GM23338 (cell line): ENCODE measurements at regions not wholly inside any gene's neighbourhood (a gene's known extent, or its start where the extent isn't known, plus 50 kb on each side); places are given as distances from the start of the nearest gene placed in this dataset.

ENCODE experiments used
- ATAC-seq: fragments of 200-7000 bp; cut with Tn5 transposase; 3 replicates; pipeline ENCODE4 v1.9.1; 2020
- DNase-seq: peaks from one replicate; pipeline ENCODE4 v3.0.0-alpha.2; 2015; ENCODE audit warnings: low spot score
- H2AFZ ChIP-seq: fragments of 200-600 bp; sonication (generic); 2 replicates; pipeline ENCODE4 v1.8.0; 2016; ENCODE audit warnings: antibody characterized with exemption, mild to moderate bottlenecking, moderate library complexity
- H3F3A ChIP-seq: fragments of 200-600 bp; sonication (generic); replicated peaks from 2 replicates; pipeline ENCODE4 v1.8.0; 2017; ENCODE audit warnings: antibody characterized with exemption, mixed run types, low read depth
- H3K27ac ChIP-seq: fragments of 200-600 bp; sonication (generic); 2 replicates; pipeline ENCODE4 v1.6.1; 2016; ENCODE audit warnings: low read depth
- H3K27me3 ChIP-seq: fragments of 200-600 bp; sonication (generic); 2 replicates; pipeline ENCODE4 v1.8.0; 2016; ENCODE audit warnings: mild to moderate bottlenecking, mixed run types, moderate library complexity; ENCODE audit not compliant: insufficient read depth
- H3K36me3 ChIP-seq: fragments of 200-600 bp; sonication (generic); 2 replicates; pipeline ENCODE4 v1.8.0; 2016; ENCODE audit warnings: mild to moderate bottlenecking; ENCODE audit not compliant: insufficient read depth
- H3K4me1 ChIP-seq: fragments of 200-600 bp; sonication (generic); 2 replicates; pipeline ENCODE4 v1.8.0; 2016; ENCODE audit warnings: mild to moderate bottlenecking, moderate library complexity; ENCODE audit not compliant: insufficient read depth
- H3K4me2 ChIP-seq: fragments of 200-600 bp; sonication (generic); 2 replicates; pipeline ENCODE4 v1.7.1; 2017; ENCODE audit warnings: mixed run types
- H3K4me3 ChIP-seq: fragments of 200-600 bp; sonication (generic); 2 replicates; pipeline ENCODE4 v1.6.1; 2016; ENCODE audit warnings: mixed run types
- H3K79me2 ChIP-seq: fragments of 200-600 bp; sonication (generic); replicated peaks from 2 replicates; pipeline ENCODE4 v1.8.0; 2017; ENCODE audit warnings: mild to moderate bottlenecking; ENCODE audit not compliant: insufficient read depth
- H3K9me2 ChIP-seq: fragments of 200-600 bp; sonication (generic); 2 replicates; pipeline ENCODE4 v1.8.0; 2017; ENCODE audit not compliant: insufficient read depth
- H4K20me1 ChIP-seq: fragments of 200-600 bp; sonication (generic); replicated peaks from 2 replicates; pipeline ENCODE4 v1.8.0; 2017; ENCODE audit warnings: mild to moderate bottlenecking; ENCODE audit not compliant: insufficient read depth
- H3K27ac Mint-ChIP-seq: 2 replicates; pipeline ENCODE4 v1.8.0; 2020; ENCODE audit warnings: inconsistent platforms, mild to moderate bottlenecking, moderate library complexity, mixed read lengths
- H3K27me3 Mint-ChIP-seq: 3 replicates; pipeline ENCODE4 v1.8.0; 2022; ENCODE audit warnings: low read depth, mild to moderate bottlenecking, moderate library complexity, mixed read lengths, inconsistent platforms; ENCODE audit not compliant: insufficient read depth, poor library complexity
- H3K36me3 Mint-ChIP-seq: 3 replicates; pipeline ENCODE4 v1.8.0; 2021; ENCODE audit warnings: low read depth, mild to moderate bottlenecking, inconsistent platforms, moderate library complexity, mixed read lengths
- H3K4me1 Mint-ChIP-seq: 3 replicates; pipeline ENCODE4 v1.8.0; 2020; ENCODE audit warnings: mild to moderate bottlenecking, inconsistent platforms, mixed read lengths
- H3K4me3 Mint-ChIP-seq: 3 replicates; pipeline ENCODE4 v1.8.0; 2021; ENCODE audit warnings: moderate library complexity, mild to moderate bottlenecking, inconsistent platforms, mixed read lengths
- H3K9me3 Mint-ChIP-seq: 3 replicates; pipeline ENCODE4 v1.8.0; 2020; ENCODE audit warnings: moderate library complexity, mild to moderate bottlenecking, inconsistent platforms, mixed read lengths
- CTCF ChIP-seq, 2 experiments: fragments of 200-600 bp in 1 of 2; sonication (generic) in 1 of 2; conservative IDR thresholded peaks; 2 replicates each; pipeline versions ENCODE4 v1.5.1 to v1.6.1; 2016 to 2017; ENCODE audit warnings: antibody characterized with exemption in 2 of 2, low read depth in 2 of 2, mild to moderate bottlenecking in 2 of 2, moderate library complexity in 1 of 2
- ETS1 ChIP-seq: IDR thresholded peaks from 2 replicates; pipeline ENCODE4 v1.6.1; 2016; ENCODE audit warnings: antibody characterized with exemption
- EZH2 ChIP-seq: fragments of 200-600 bp; sonication (generic); IDR thresholded peaks from one replicate; pipeline ENCODE4 v1.8.0; 2017; ENCODE audit warnings: antibody characterized with exemption, mild to moderate bottlenecking, low read depth; ENCODE audit not compliant: unreplicated experiment
- EZH2phosphoT487 ChIP-seq: fragments of 200-600 bp; sonication (generic); IDR thresholded peaks from one replicate; pipeline ENCODE4 v1.8.1; 2018; ENCODE audit warnings: antibody characterized with exemption; ENCODE audit not compliant: unreplicated experiment
- JUNB ChIP-seq: IDR thresholded peaks from one replicate; pipeline ENCODE4 v1.6.1; 2016; ENCODE audit warnings: antibody characterized with exemption; ENCODE audit not compliant: unreplicated experiment
- POLR2AphosphoS5 ChIP-seq: IDR thresholded peaks from 2 replicates; pipeline ENCODE4 v1.6.1; 2016; ENCODE audit warnings: antibody characterized with exemption, low read depth
- REST ChIP-seq: IDR thresholded peaks from one replicate; pipeline ENCODE4 v1.6.1; 2018; ENCODE audit warnings: antibody characterized with exemption; ENCODE audit not compliant: unreplicated experiment
- STAT1 ChIP-seq: IDR thresholded peaks from one replicate; pipeline ENCODE4 v1.6.1; 2016; ENCODE audit warnings: antibody characterized with exemption; ENCODE audit not compliant: unreplicated experiment
- ZNF114 ChIP-seq: fragments of 250-450 bp; sonication (Bioruptor Pico); IDR thresholded peaks from 2 replicates; pipeline ENCODE4 v1.5.0; 2020; ENCODE audit warnings: mild to moderate bottlenecking, moderate library complexity
- ZNF331 ChIP-seq: fragments of 250-450 bp; sonication (Bioruptor Pico); IDR thresholded peaks from 2 replicates; pipeline ENCODE4 v1.5.0; 2020; ENCODE audit warnings: low read depth, mild to moderate bottlenecking, moderate library complexity

GRCh38 chr18:56389190-56389589 lies 249.2 kb downstream of the TXNL1 start:
- Histone ChIP-seq H3F3A (no peaks in the 10 kb centered on the region), H3K4me1 (no peaks in the 10 kb centered on the region), H2AFZ (peak overlapping the region; percentile 43; the same call in 1 of the 2 replicates), H3K79me2 (no peaks in the 10 kb centered on the region), H3K4me2 (no peak overlapping the region), H3K27me3 (no peaks in the 10 kb centered on the region), H4K20me1 (no peaks in the 10 kb centered on the region), H3K9me2 (no peaks in the 10 kb centered on the region), H3K36me3 (no peaks in the 10 kb centered on the region), H3K4me3 (no peak overlapping the region), H3K27ac (no peak overlapping the region)
- ATAC-seq: no peak
- no peak for DNase-seq
- Mint-ChIP-seq H3K36me3 (no peaks in the 10 kb centered on the region), H3K27ac (no peak overlapping the region), H3K27me3 (no peaks in the 10 kb centered on the region), H3K4me1 (no peaks in the 10 kb centered on the region), H3K9me3 (no peaks in the 10 kb centered on the region), H3K4me3 (no peak overlapping the region)
- TF ChIP-seq STAT1 (no peak), CTCF (conservative IDR thresholded peaks at IDR 0.05; ENCODE audit: low read depth in 2 of 2) (peak in 1 of 2 experiments; percentile 28; a peak in 2 of 4 replicates)

GRCh38 chr18:56388571-56388970 lies 249.8 kb downstream of the TXNL1 start:
- H4K20me1 ChIP-seq: no peaks in the 10 kb centered on the region
- no peak overlapping the region for H2AFZ ChIP-seq
- Mint-ChIP-seq H3K4me1 (no peaks in the 10 kb centered on the region), H3K27ac (no peak overlapping the region), H3K9me3 (no peaks in the 10 kb centered on the region), H3K4me3 (no peak overlapping the region), H3K27me3 (no peaks in the 10 kb centered on the region), H3K36me3 (no peaks in the 10 kb centered on the region)
- peaks cover 5% of the 10 kb centered on the region; the same call in 1 of the 2 replicates for H3K9me2 ChIP-seq
- ATAC-seq (no peak), DNase-seq (no peak)
- H3K4me2 ChIP-seq: no peak overlapping the region
- no peaks in the 10 kb centered on the region for H3K79me2 ChIP-seq
- H3F3A ChIP-seq: no peaks in the 10 kb centered on the region
- H3K4me3 ChIP-seq: no peak overlapping the region
- H3K4me1 ChIP-seq: no peaks in the 10 kb centered on the region
- TF ChIP-seq STAT1 (no peak), CTCF (conservative IDR thresholded peaks at IDR 0.05; ENCODE audit: low read depth in 2 of 2) (no peak), JUNB (no peak)
- no peaks in the 10 kb centered on the region for H3K36me3 ChIP-seq
- H3K27me3 ChIP-seq: no peaks in the 10 kb centered on the region
- no peak overlapping the region for H3K27ac ChIP-seq

- Histone ChIP-seq H3K27me3 (no peaks in the 10 kb centered on the region), H3K9me2 (peaks cover 7% of the 10 kb centered on the region; the same call in 1 of the 2 replicates), H3K27ac (no peak overlapping the region), H2AFZ (no peak overlapping the region), H3K36me3 (no peaks in the 10 kb centered on the region), H3F3A (no peaks in the 10 kb centered on the region), H3K79me2 (no peaks in the 10 kb centered on the region), H4K20me1 (no peaks in the 10 kb centered on the region), H3K4me2 (no peak overlapping the region), H3K4me1 (no peaks in the 10 kb centered on the region), H3K4me3 (no peak overlapping the region)
- Mint-ChIP-seq H3K4me3 (no peak overlapping the region), H3K27me3 (no peaks in the 10 kb centered on the region), H3K36me3 (no peaks in the 10 kb centered on the region), H3K9me3 (no peaks in the 10 kb centered on the region), H3K4me1 (no peaks in the 10 kb centered on the region), H3K27ac (no peak overlapping the region)
- no peak for DNase-seq
- ATAC-seq: no peak
- no peak for TF ChIP-seq STAT1
- TF ChIP-seq ETS1: no peak
- TF ChIP-seq EZH2: no peak
- TF ChIP-seq REST: no peak
- TF ChIP-seq ZNF114: no peak
- no peak for TF ChIP-seq JUNB
- TF ChIP-seq POLR2AphosphoS5: no peak
- no peak for TF ChIP-seq EZH2phosphoT487
- no peak for TF ChIP-seq ZNF331 (CRISPR knock-in tag)
Observed at GRCh38 chr18:56386856-56387255, 251.5 kb downstream of the TXNL1 start.
